Mesendoderm (in vitro differentiated cells): ENCODE measurements at regions not wholly inside any gene's neighbourhood (a gene's known extent, or its start where the extent isn't known, plus 50 kb on each side); places are given as distances from the start of the nearest gene placed in this dataset.

Experiments used
- DNase-seq: peaks from one replicate; pipeline ENCODE4 v3.0.0; 2013
- H2AK5ac ChIP-seq: 2 replicates; pipeline ENCODE4 v1.6.1; 2013; ENCODE audit warnings: low read length, inconsistent platforms
- H2BK120ac ChIP-seq: 2 replicates; pipeline ENCODE4 v1.6.1; 2013; ENCODE audit warnings: low read depth, mild to moderate bottlenecking, low read length, moderate library complexity, mixed read lengths
- H2BK15ac ChIP-seq: replicated peaks from 2 replicates; pipeline ENCODE4 v1.6.1; 2013; ENCODE audit warnings: low read depth, mild to moderate bottlenecking, moderate library complexity
- H2BK5ac ChIP-seq: 2 replicates; pipeline ENCODE4 v1.6.1; 2013; ENCODE audit warnings: low read length, inconsistent platforms
- H3K18ac ChIP-seq: 2 replicates; pipeline ENCODE4 v1.6.1; 2013; ENCODE audit warnings: mild to moderate bottlenecking, low read length, mixed read lengths
- H3K23ac ChIP-seq: one replicate; pipeline ENCODE4 v1.6.1; 2013; ENCODE audit warnings: low read length
- H3K27ac ChIP-seq: 2 replicates; pipeline ENCODE4 v1.5.1; 2013; ENCODE audit warnings: low read depth, mild to moderate bottlenecking, inconsistent platforms, low read length, moderate library complexity
- H3K27me3 ChIP-seq: 2 replicates; pipeline ENCODE4 v1.6.1; 2013; ENCODE audit warnings: low read length, control low read depth, mild to moderate bottlenecking, inconsistent platforms; ENCODE audit not compliant: insufficient read depth, poor library complexity
- H3K36me3 ChIP-seq: 2 replicates; pipeline ENCODE4 v1.6.1; 2013; ENCODE audit warnings: low read length, inconsistent platforms; ENCODE audit not compliant: control insufficient read depth, insufficient read depth
- H3K4ac ChIP-seq: one replicate; pipeline ENCODE4 v1.6.1; 2013; ENCODE audit warnings: low read depth, mild to moderate bottlenecking, low read length, moderate library complexity
- H3K4me1 ChIP-seq: 2 replicates; pipeline ENCODE4 v1.6.1; 2013; ENCODE audit warnings: low read depth, low read length, inconsistent platforms; ENCODE audit not compliant: control insufficient read depth
- H3K4me2 ChIP-seq: 2 replicates; pipeline ENCODE4 v1.6.1; 2013; ENCODE audit warnings: low read length
- H3K4me3 ChIP-seq: 2 replicates; pipeline ENCODE4 v1.5.1; 2013; ENCODE audit warnings: mild to moderate bottlenecking, low read length
- H3K56ac ChIP-seq: one replicate; pipeline ENCODE4 v1.6.1; 2013; ENCODE audit warnings: low read length
- H3K79me1 ChIP-seq: 2 replicates; pipeline ENCODE4 v1.6.1; 2013; ENCODE audit warnings: low read length, inconsistent platforms
- H3K79me2 ChIP-seq: 2 replicates; pipeline ENCODE4 v1.6.1; 2013; ENCODE audit warnings: mild to moderate bottlenecking, low read length; ENCODE audit not compliant: control insufficient read depth, insufficient read depth
- H3K9ac ChIP-seq: 2 replicates; pipeline ENCODE4 v1.6.1; 2013; ENCODE audit warnings: low read length, inconsistent platforms
- H4K5ac ChIP-seq: one replicate; pipeline ENCODE4 v1.6.1; 2013; ENCODE audit warnings: low read length
- H4K8ac ChIP-seq: one replicate; pipeline ENCODE4 v1.6.1; 2013; ENCODE audit warnings: low read depth, mild to moderate bottlenecking, control low read depth, low read length, moderate library complexity
- WGBS: extraction: QIAGEN DNeasy Blood & Tissue Kit; methylation state at CpG from one replicate; pipeline ENCODE4 v1.1.7; 2013; ENCODE audit warnings: low lambda C conversion rate, missing lambda C conversion rate; ENCODE audit not compliant: insufficient coverage; ENCODE audit errors: extremely low coverage; 5-methylcytosine and 5-hydroxymethylcytosine counted together

GRCh38 chr11:23851216-23851615 is 645.6 kb upstream of the LUZP2 start:
- no peak overlapping the region for H4K5ac ChIP-seq
- H3K18ac ChIP-seq = no peak overlapping the region
- H3K56ac ChIP-seq = no peak overlapping the region
- H3K79me1 ChIP-seq = no peaks in the 10 kb centered on the region
- no peaks in the 10 kb centered on the region for H3K27me3 ChIP-seq
- no peaks in the 10 kb centered on the region for H3K4me1 ChIP-seq
- H3K4ac ChIP-seq = no peak overlapping the region
- H2BK120ac ChIP-seq = no peak overlapping the region
- DNase-seq = no peak
- no peak overlapping the region for H3K4me2 ChIP-seq
- no peak overlapping the region for H2BK5ac ChIP-seq
- no peak overlapping the region for H3K23ac ChIP-seq
- H3K27ac ChIP-seq = no peak overlapping the region
- WGBS = no CpG with 5 or more reads among the region's 1 CpG
- H3K4me3 ChIP-seq = no peak overlapping the region
- no peaks in the 10 kb centered on the region for H3K79me2 ChIP-seq
- no peak overlapping the region for H3K9ac ChIP-seq
- no peak overlapping the region for H2BK15ac ChIP-seq
- no peaks in the 10 kb centered on the region for H3K36me3 ChIP-seq
- no peak overlapping the region for H2AK5ac ChIP-seq
- H4K8ac ChIP-seq = no peak overlapping the region

GRCh38 chr11:23856654-23857053 is 640.2 kb upstream of the LUZP2 start:
- Histone ChIP-seq H3K4me2 (no peak overlapping the region), H3K4me3 (no peak overlapping the region), H3K4ac (no peak overlapping the region), H3K79me2 (no peaks in the 10 kb centered on the region), H3K4me1 (no peaks in the 10 kb centered on the region), H3K27me3 (no peaks in the 10 kb centered on the region), H3K36me3 (no peaks in the 10 kb centered on the region), H3K9ac (no peak overlapping the region), H2AK5ac (no peak overlapping the region), H3K23ac (no peak overlapping the region), H4K8ac (no peak overlapping the region), H2BK120ac (no peak overlapping the region), H3K79me1 (no peaks in the 10 kb centered on the region), H2BK5ac (no peak overlapping the region), H4K5ac (no peak overlapping the region), H2BK15ac (no peak overlapping the region), H3K56ac (no peak overlapping the region), H3K18ac (no peak overlapping the region), H3K27ac (no peak overlapping the region)
- WGBS = no CpG with 5 or more reads among the region's 1 CpG
- no peak for DNase-seq

- Histone ChIP-seq H2BK5ac (no peak overlapping the region), H4K5ac (no peak overlapping the region), H4K8ac (no peak overlapping the region), H3K23ac (no peak overlapping the region), H3K4me1 (no peaks in the 10 kb centered on the region), H2BK120ac (no peak overlapping the region), H2AK5ac (no peak overlapping the region), H3K9ac (no peak overlapping the region), H3K36me3 (no peaks in the 10 kb centered on the region), H2BK15ac (no peak overlapping the region), H3K4ac (no peak overlapping the region), H3K27me3 (no peaks in the 10 kb centered on the region), H3K18ac (no peak overlapping the region), H3K27ac (no peak overlapping the region), H3K56ac (no peak overlapping the region), H3K4me2 (no peak overlapping the region), H3K79me2 (no peaks in the 10 kb centered on the region), H3K79me1 (no peaks in the 10 kb centered on the region), H3K4me3 (no peak overlapping the region)
- DNase-seq = no peak
Measured at GRCh38 chr11:23859087-23859486, 637.8 kb upstream of the LUZP2 start.

GRCh38 chr11:23861615-23862014 is 635.2 kb upstream of the LUZP2 start:
- Histone ChIP-seq H2BK15ac (no peak overlapping the region), H3K27me3 (no peaks in the 10 kb centered on the region), H3K4me3 (no peak overlapping the region), H3K18ac (no peak overlapping the region), H3K79me2 (no peaks in the 10 kb centered on the region), H3K27ac (no peak overlapping the region), H4K8ac (no peak overlapping the region), H4K5ac (no peak overlapping the region), H3K9ac (no peak overlapping the region), H3K36me3 (no peaks in the 10 kb centered on the region), H2BK5ac (no peak overlapping the region), H3K4ac (no peak overlapping the region), H3K4me1 (no peaks in the 10 kb centered on the region), H3K23ac (no peak overlapping the region), H2BK120ac (no peak overlapping the region), H3K79me1 (no peaks in the 10 kb centered on the region), H3K4me2 (no peak overlapping the region), H2AK5ac (no peak overlapping the region), H3K56ac (no peak overlapping the region)
- WGBS = no CpG with 5 or more reads among the region's 9 CpGs
- DNase-seq = no peak

- no peak overlapping the region for H4K8ac ChIP-seq
- no peak overlapping the region for H3K27ac ChIP-seq
- H3K4ac ChIP-seq = no peak overlapping the region
- no peaks in the 10 kb centered on the region for H3K4me1 ChIP-seq
- H3K79me2 ChIP-seq = no peaks in the 10 kb centered on the region
- no CpG with 5 or more reads among the region's 4 CpGs for WGBS
- no peak overlapping the region for H2BK15ac ChIP-seq
- no peak overlapping the region for H3K4me3 ChIP-seq
- no peak overlapping the region for H3K4me2 ChIP-seq
- H2BK5ac ChIP-seq = no peak overlapping the region
- H3K79me1 ChIP-seq = no peaks in the 10 kb centered on the region
- no peak overlapping the region for H3K9ac ChIP-seq
- no peak overlapping the region for H4K5ac ChIP-seq
- no peak overlapping the region for H3K23ac ChIP-seq
- H3K18ac ChIP-seq = peak overlapping the region; percentile 80
- no peaks in the 10 kb centered on the region for H3K27me3 ChIP-seq
- H2BK120ac ChIP-seq = no peak overlapping the region
- H2AK5ac ChIP-seq = no peak overlapping the region
- no peak overlapping the region for H3K56ac ChIP-seq
- no peak for DNase-seq
- no peaks in the 10 kb centered on the region for H3K36me3 ChIP-seq
Measured at GRCh38 chr11:23865341-23865975, 631.4 kb upstream of the LUZP2 start.

- no peak overlapping the region for H3K27ac ChIP-seq
- no peak overlapping the region for H2BK5ac ChIP-seq
- no peak overlapping the region for H3K18ac ChIP-seq
- no peaks in the 10 kb centered on the region for H3K79me2 ChIP-seq
- no peak overlapping the region for H2BK15ac ChIP-seq
- no peak overlapping the region for H2AK5ac ChIP-seq
- H3K27me3 ChIP-seq = no peaks in the 10 kb centered on the region
- no peaks in the 10 kb centered on the region for H3K4me1 ChIP-seq
- H3K4me3 ChIP-seq = no peak overlapping the region
- WGBS = no CpG with 5 or more reads among the region's 1 CpG
- no peak overlapping the region for H4K5ac ChIP-seq
- H3K79me1 ChIP-seq = no peaks in the 10 kb centered on the region
- no peak overlapping the region for H4K8ac ChIP-seq
- DNase-seq = no peak
- H3K4ac ChIP-seq = no peak overlapping the region
- no peaks in the 10 kb centered on the region for H3K36me3 ChIP-seq
- no peak overlapping the region for H3K9ac ChIP-seq
- H3K56ac ChIP-seq = no peak overlapping the region
- H2BK120ac ChIP-seq = no peak overlapping the region
- no peak overlapping the region for H3K4me2 ChIP-seq
- H3K23ac ChIP-seq = no peak overlapping the region
Measured at GRCh38 chr11:23866641-23867040, 630.2 kb upstream of the LUZP2 start.
